ENCODE measurements at regions not wholly inside any gene's neighbourhood (a gene's known extent, or its start where the extent isn't known, plus 50 kb on each side); places are given as distances from the start of the nearest gene placed in this dataset.
A peak's percentile ranks its signal among the peaks of the same experiment; 100 is the strongest.

GRCh38 chr5:63500242-63500641, 462.0 kb downstream of the HTR1A start:
- peak overlapping the region; percentile 9; the same call in 1 of the 2 replicates for H3K4me2 ChIP-seq (ENCODE audit: low read depth, low read length)
- H3K79me2 ChIP-seq (ENCODE audit: low read length): no peaks in the 10 kb centered on the region

GRCh38 chr5:63495225-63495624, 467.0 kb downstream of the HTR1A start:
- no peak overlapping the region; the same call in 1 of the 2 replicates for H3K4me2 ChIP-seq (ENCODE audit: low read depth, low read length)
- H3K27me3 ChIP-seq (replicated peaks; ENCODE audit: insufficient read depth, low read length): no peaks in the 10 kb centered on the region
- H3K4me3 ChIP-seq (ENCODE audit: low read length): no peak overlapping the region
- peaks cover 5% of the 10 kb centered on the region; the same call in 1 of the 2 replicates for H3F3A ChIP-seq (ENCODE audit: insufficient read depth, low read length)
- no peaks in the 10 kb centered on the region for H3K36me3 ChIP-seq (replicated peaks; ENCODE audit: insufficient read depth, low read length)
- no peaks in the 10 kb centered on the region for H3K79me2 ChIP-seq (ENCODE audit: low read length)
- H3K9me3 ChIP-seq (replicated peaks; ENCODE audit: insufficient read depth, low read length): no peaks in the 10 kb centered on the region
- peaks cover 17% of the 10 kb centered on the region for H3K4me1 ChIP-seq (ENCODE audit: low read length)
- TF ChIP-seq EZH2phosphoT487 (IDR thresholded peaks at IDR 0.05; ENCODE audit: low read length): no peak
- no peak for TF ChIP-seq CTCF (IDR thresholded peaks at IDR 0.05; ENCODE audit: low read length)
- TF ChIP-seq EZH2 (optimal IDR thresholded peaks at IDR 0.05; ENCODE audit: low read depth, low read length): no peak
- H3K9ac ChIP-seq (ENCODE audit: low read length): no peak overlapping the region
- no peaks in the 10 kb centered on the region for H3K9me2 ChIP-seq (replicated peaks; ENCODE audit: insufficient read depth, low read length)
- peak overlapping the region; percentile 8; the same call in 1 of the 2 replicates for H2AFZ ChIP-seq (ENCODE audit: low read length)
- H3K27ac ChIP-seq (ENCODE audit: low read length): no peak overlapping the region
- no peak for DNase-seq
- H4K20me1 ChIP-seq (ENCODE audit: insufficient read depth, low read length): no peaks in the 10 kb centered on the region

More at GRCh38 chr5:63500242-63500641, 462.0 kb downstream of the HTR1A start:
- TF ChIP-seq EZH2 (optimal IDR thresholded peaks at IDR 0.05; ENCODE audit: low read depth, low read length): no peak
- TF ChIP-seq EZH2phosphoT487 (IDR thresholded peaks at IDR 0.05; ENCODE audit: low read length): no peak
- no peak for TF ChIP-seq CTCF (IDR thresholded peaks at IDR 0.05; ENCODE audit: low read length)
- Histone ChIP-seq H3K27me3 (replicated peaks; ENCODE audit: insufficient read depth, low read length) (no peaks in the 10 kb centered on the region), H3F3A (ENCODE audit: insufficient read depth, low read length) (no peaks in the 10 kb centered on the region), H3K4me3 (ENCODE audit: low read length) (no peak overlapping the region), H3K9me3 (replicated peaks; ENCODE audit: insufficient read depth, low read length) (no peaks in the 10 kb centered on the region), H3K4me1 (ENCODE audit: low read length) (peaks cover 11% of the 10 kb centered on the region), H3K9ac (ENCODE audit: low read length) (no peak overlapping the region), H3K9me2 (replicated peaks; ENCODE audit: insufficient read depth, low read length) (no peaks in the 10 kb centered on the region), H3K27ac (ENCODE audit: low read length) (peak overlapping the region; percentile 25; the same call in 1 of the 2 replicates), H4K20me1 (ENCODE audit: insufficient read depth, low read length) (no peaks in the 10 kb centered on the region), H2AFZ (ENCODE audit: low read length) (no peak overlapping the region), H3K36me3 (replicated peaks; ENCODE audit: insufficient read depth, low read length) (no peaks in the 10 kb centered on the region)
- peak; percentile 62 for DNase-seq

- no peaks in the 10 kb centered on the region for H4K20me1 ChIP-seq (ENCODE audit: insufficient read depth, low read length)
These were observed 478.9 kb downstream of the HTR1A start for GRCh38 chr5:63483338-63483737.

More at GRCh38 chr5:63483338-63483737, 478.9 kb downstream of the HTR1A start:
- no peak overlapping the region for H3K4me2 ChIP-seq (ENCODE audit: low read depth, low read length)
- no peaks in the 10 kb centered on the region for H3K9me3 ChIP-seq (replicated peaks; ENCODE audit: insufficient read depth, low read length)
- H3K27me3 ChIP-seq (replicated peaks; ENCODE audit: insufficient read depth, low read length): no peaks in the 10 kb centered on the region
- no peak for DNase-seq
- no peak overlapping the region for H3K27ac ChIP-seq (ENCODE audit: low read length)
- TF ChIP-seq CTCF (IDR thresholded peaks at IDR 0.05; ENCODE audit: low read length) (no peak), EZH2 (optimal IDR thresholded peaks at IDR 0.05; ENCODE audit: low read depth, low read length) (no peak), EZH2phosphoT487 (IDR thresholded peaks at IDR 0.05; ENCODE audit: low read length) (no peak)
- H3K9me2 ChIP-seq (replicated peaks; ENCODE audit: insufficient read depth, low read length): no peaks in the 10 kb centered on the region
- H3F3A ChIP-seq (ENCODE audit: insufficient read depth, low read length): no peaks in the 10 kb centered on the region
- H2AFZ ChIP-seq (ENCODE audit: low read length): no peak overlapping the region
- H3K9ac ChIP-seq (ENCODE audit: low read length): no peak overlapping the region
- no peaks in the 10 kb centered on the region for H3K79me2 ChIP-seq (ENCODE audit: low read length)
- H3K36me3 ChIP-seq (replicated peaks; ENCODE audit: insufficient read depth, low read length): no peaks in the 10 kb centered on the region
- no peaks in the 10 kb centered on the region for H3K4me1 ChIP-seq (ENCODE audit: low read length)
- no peak overlapping the region for H3K4me3 ChIP-seq (ENCODE audit: low read length)
